NCI-H82 (cell line): ENCODE measurements at regions not wholly inside any gene's neighbourhood (a gene's known extent, or its start where the extent isn't known, plus 50 kb on each side); places are given as distances from the start of the nearest gene placed in this dataset.
A peak's percentile ranks its signal among the peaks of the same experiment; 100 is the strongest.
"Not testable (repeated sequence)": the region's sequence is repeated elsewhere in the genome, so short reads cannot be mapped to it uniquely, and the experiment has no call there.

Experiments
- DNase-seq: peaks from one replicate; lab custom pipeline; 2025; lab: John Stamatoyannopoulos, UW

- DNase-seq: no peak
Observed at GRCh38 chr6:148602136-148602535, 144.7 kb upstream of the UST start.

GRCh38 chr6:148608199-148608951 is 138.5 kb upstream of the UST start:
- no peak for DNase-seq

- DNase-seq: peak; percentile 90
Observed at GRCh38 chr6:148611213-148611612, 135.6 kb upstream of the UST start.

GRCh38 chr6:148612043-148612442 is 134.8 kb upstream of the UST start:
- DNase-seq: no peak

GRCh38 chr6:148614602-148615001 is 132.2 kb upstream of the UST start:
- DNase-seq: no peak

GRCh38 chr6:148616841-148617240 is 130.0 kb upstream of the UST start:
- no peak for DNase-seq

GRCh38 chr6:148617530-148617929 is 129.3 kb upstream of the UST start:
- DNase-seq: no peak

GRCh38 chr6:148619891-148620290 is 126.9 kb upstream of the UST start:
- no peak for DNase-seq

GRCh38 chr6:148620579-148621298 is 126.1 kb upstream of the UST start:
- DNase-seq: no peak

- no peak for DNase-seq
Observed at GRCh38 chr6:148625609-148626008, 121.2 kb upstream of the UST start.

GRCh38 chr6:148628251-148628650 is 118.6 kb upstream of the UST start:
- DNase-seq: peak; percentile 14

- no peak for DNase-seq
Observed at GRCh38 chr6:148629181-148629580, 117.6 kb upstream of the UST start.

GRCh38 chr6:148629592-148630465 is 117.0 kb upstream of the UST start:
- no peak for DNase-seq

- DNase-seq: no peak
Observed at GRCh38 chr6:148635070-148635743, 111.6 kb upstream of the UST start.

GRCh38 chr6:148641836-148642235 is 105.0 kb upstream of the UST start:
- not testable (repeated sequence) for DNase-seq

- DNase-seq: not testable (repeated sequence)
Observed at GRCh38 chr6:148643208-148643607, 103.6 kb upstream of the UST start.

GRCh38 chr6:148645049-148645448 is 101.8 kb upstream of the UST start:
- DNase-seq: not testable (repeated sequence)

GRCh38 chr6:148648754-148649453 is 97.9 kb upstream of the UST start:
- DNase-seq: no peak

- no peak for DNase-seq
Observed at GRCh38 chr6:148649454-148649963, 97.3 kb upstream of the UST start.

- no peak for DNase-seq
Observed at GRCh38 chr6:148650941-148651505, 95.8 kb upstream of the UST start.

- DNase-seq: no peak
Observed at GRCh38 chr6:148652205-148652604, 94.6 kb upstream of the UST start.
